ENCODE measurements at regions not wholly inside any gene's neighbourhood (a gene's known extent, or its start where the extent isn't known, plus 50 kb on each side); places are given as distances from the start of the nearest gene placed in this dataset.
"Not testable (repeated sequence)": the region's sequence is repeated elsewhere in the genome, so short reads cannot be mapped to it uniquely, and the experiment has no call there.

DNA sequence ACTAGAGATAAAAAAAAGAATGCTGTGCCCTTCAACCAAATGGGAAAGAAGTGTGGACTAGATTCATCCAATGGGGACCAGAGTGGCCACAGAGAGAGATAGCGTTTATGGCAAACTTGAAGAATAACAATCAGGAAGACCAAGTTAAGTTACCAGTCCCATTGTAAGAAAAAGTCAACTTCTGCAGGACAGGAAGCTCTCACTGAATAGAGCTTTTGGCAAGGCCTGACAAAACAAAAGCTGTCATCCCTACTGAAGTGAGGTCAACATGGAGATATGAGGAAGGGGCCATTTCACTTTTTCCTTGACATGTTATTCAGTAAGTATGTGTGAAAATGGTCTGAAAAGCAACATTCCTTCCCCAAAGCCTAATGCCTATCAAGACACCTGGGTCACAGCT lies 111.8 kb upstream of the KLHL13 start:
- no peak for TF ChIP-seq CTCF (IDR thresholded peaks at IDR 0.05; ENCODE audit: low read depth, low read length)

DNA sequence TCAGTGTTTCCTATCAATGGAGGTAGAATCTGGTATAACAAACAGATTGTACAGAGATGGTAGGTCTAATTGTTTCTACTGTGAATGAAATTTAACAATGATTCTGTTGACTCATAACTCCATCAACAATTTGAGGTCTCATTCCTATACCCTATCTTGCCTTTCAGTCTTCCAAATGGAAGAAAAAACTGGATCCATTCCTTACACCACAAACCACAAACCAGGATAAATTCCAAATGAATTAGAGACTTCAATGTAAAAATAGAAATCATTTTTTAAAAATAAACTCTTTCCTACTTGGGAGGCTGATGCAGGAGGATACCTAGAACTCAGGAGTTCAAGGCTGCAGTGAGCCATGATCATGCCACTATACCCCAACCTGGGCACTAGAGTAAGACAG lies 114.4 kb upstream of the WDR44 start:
- no peak for TF ChIP-seq CTCF (IDR thresholded peaks at IDR 0.05; ENCODE audit: low read depth, low read length)
- no peak overlapping the region for H3K4me3 ChIP-seq (ENCODE audit: low read depth, low read length)

More for the DNA sequence above, 111.8 kb upstream of the KLHL13 start:
- no peak overlapping the region for H3K4me3 ChIP-seq (ENCODE audit: low read depth, low read length)

DNA sequence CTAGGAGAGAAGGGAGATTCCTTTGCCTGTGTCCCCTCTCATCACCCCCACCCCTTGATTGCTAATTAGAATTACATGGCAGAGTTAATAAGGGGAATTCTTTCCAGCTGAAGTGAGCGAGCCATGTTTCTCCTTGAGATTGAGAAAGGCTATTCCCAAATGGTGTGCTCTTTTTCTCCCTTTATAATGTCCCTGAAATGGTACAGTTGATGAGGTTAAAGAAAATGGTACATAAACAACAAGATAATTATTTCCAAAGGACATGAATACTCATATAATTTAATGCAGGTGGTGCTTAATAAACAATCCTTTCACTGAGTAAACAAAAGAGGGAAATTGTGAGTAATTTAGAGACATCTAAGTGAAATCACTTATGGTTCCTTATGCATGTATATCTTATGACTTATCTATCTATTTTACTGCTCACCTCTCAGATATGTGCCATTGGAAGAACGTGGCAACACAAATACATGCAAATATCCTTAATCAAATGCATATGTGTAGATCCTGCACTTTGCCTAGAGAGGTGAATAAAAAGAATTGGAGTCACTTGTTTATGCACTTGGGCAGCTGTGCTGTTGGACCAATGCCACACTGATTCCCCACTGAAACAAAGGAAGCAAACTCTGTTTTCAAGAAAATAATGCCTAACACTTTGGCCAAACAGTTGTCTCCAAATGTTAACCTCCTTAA lies 106.6 kb upstream of the WDR44 start:
- no peak overlapping the region for H3K4me3 ChIP-seq (ENCODE audit: low read depth, low read length)
- no peak for TF ChIP-seq CTCF (IDR thresholded peaks at IDR 0.05; ENCODE audit: low read depth, low read length)

GRCh38 chrX:118239913-118240698 lies 105.8 kb upstream of the WDR44 start:
- TF ChIP-seq CTCF (IDR thresholded peaks at IDR 0.05; ENCODE audit: low read depth, low read length): no peak
- H3K4me3 ChIP-seq (ENCODE audit: low read depth, low read length): no peak overlapping the region

GRCh38 chrX:118246961-118247360 lies 98.9 kb upstream of the WDR44 start:
- not testable (repeated sequence) for H3K4me3 ChIP-seq (ENCODE audit: low read depth, low read length)

DNA sequence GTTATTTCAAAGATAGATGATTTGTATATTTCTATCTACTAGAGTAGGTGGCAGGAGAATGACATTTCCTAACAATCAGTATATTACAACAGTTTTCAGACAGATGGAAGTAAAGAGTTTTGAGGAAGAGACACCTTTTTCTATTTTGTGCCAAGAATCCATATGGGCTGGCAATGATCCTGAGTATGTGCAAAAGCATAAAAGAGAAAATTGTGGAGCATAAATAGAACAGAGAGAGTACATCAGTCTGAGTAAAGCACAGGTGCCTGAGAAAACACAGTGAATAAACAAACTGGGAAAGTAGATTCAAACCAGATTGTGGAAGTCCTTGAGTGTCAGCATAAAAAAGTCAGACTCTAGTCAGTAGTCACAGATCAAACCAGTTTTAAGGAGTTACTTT lies 96.8 kb upstream of the WDR44 start:
- no peak for TF ChIP-seq CTCF (IDR thresholded peaks at IDR 0.05; ENCODE audit: low read depth, low read length)
- H3K4me3 ChIP-seq (ENCODE audit: low read depth, low read length): no peak overlapping the region

DNA sequence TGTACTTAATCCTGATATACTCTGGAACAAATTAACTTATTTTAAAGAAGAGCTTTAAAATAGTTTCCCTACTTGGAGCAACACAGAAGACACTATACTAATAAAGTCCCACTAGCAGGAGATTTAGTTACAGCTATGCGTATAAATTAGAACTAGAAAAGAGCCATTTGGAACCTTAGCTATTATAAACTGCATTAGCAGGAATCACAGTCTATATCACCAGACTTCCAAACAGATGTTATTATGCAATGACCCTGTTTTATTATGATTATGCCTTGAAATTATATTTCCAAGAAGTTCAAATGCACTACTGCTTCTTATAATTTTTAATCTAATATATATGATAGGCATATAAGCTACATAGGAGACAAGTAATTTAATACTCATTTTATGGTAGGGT lies 95.5 kb upstream of the WDR44 start:
- H3K4me3 ChIP-seq (ENCODE audit: low read depth, low read length): no peak overlapping the region
- TF ChIP-seq CTCF (IDR thresholded peaks at IDR 0.05; ENCODE audit: low read depth, low read length): no peak
